Forelimb muscle (tissue), 1 donor: ENCODE measurements at regions not wholly inside any gene's neighbourhood (a gene's known extent, or its start where the extent isn't known, plus 50 kb on each side); places are given as distances from the start of the nearest gene placed in this dataset.

Source experiments
- DNase-seq: peaks from one replicate; pipeline ENCODE4 v3.0.0-alpha.2; 2013; ENCODE audit warnings: low read depth

GRCh38 chr1:87916965-87917364 is 588.3 kb downstream of the LMO4 start:
- no peak for DNase-seq

DNA sequence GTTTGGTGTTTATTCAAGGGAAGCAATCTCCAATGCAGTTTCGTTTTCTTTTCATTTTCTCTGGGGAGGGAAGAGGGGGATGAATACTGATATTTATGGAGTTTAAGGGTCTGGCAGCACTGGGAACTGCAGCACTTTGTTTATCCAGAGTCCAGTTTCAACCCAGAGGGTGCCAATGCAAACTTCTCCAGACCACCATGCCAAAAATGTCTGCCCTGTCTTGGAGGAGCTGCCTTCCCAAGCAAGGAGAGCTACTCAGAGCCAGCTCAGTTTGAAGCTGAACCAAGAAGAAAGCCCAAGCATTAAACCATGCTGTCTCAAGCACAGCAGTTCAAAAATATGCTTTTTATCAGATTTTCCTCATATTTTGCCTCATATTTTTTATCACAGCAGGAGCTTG is 589.7 kb downstream of the LMO4 start:
- no peak for DNase-seq

GRCh38 chr1:87922885-87923284 is 594.2 kb downstream of the LMO4 start:
- DNase-seq, result no peak

- DNase-seq, result no peak
Measured at GRCh38 chr1:87926131-87926830, 597.6 kb downstream of the LMO4 start.

- DNase-seq, result peak; percentile 54
Measured at GRCh38 chr1:87926921-87927320, 598.2 kb downstream of the LMO4 start.

- DNase-seq, result no peak
Measured at GRCh38 chr1:87927391-87928280, 599.0 kb downstream of the LMO4 start.

DNA sequence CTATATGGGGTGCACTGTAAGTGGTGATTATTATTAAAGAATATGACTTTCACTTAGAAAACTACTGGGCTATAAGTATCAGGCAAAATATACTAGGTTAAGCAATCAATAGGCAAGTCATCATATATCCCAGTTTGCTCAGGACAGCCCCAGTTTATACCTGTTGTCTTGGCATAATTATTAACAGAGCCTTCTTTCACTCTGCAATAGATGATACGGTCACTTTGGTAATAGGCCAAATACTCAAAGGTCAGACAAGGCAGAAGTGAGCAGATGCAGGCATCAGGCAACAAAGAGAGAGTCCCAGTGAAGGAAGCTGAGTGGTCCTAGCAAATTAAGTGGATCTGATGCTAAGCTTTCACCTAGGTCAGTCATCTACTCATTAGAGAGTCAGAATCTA is 599.9 kb downstream of the LMO4 start:
- no peak for DNase-seq

- no peak for DNase-seq
Measured at GRCh38 chr1:87929906-87930305, 601.2 kb downstream of the LMO4 start.

DNA sequence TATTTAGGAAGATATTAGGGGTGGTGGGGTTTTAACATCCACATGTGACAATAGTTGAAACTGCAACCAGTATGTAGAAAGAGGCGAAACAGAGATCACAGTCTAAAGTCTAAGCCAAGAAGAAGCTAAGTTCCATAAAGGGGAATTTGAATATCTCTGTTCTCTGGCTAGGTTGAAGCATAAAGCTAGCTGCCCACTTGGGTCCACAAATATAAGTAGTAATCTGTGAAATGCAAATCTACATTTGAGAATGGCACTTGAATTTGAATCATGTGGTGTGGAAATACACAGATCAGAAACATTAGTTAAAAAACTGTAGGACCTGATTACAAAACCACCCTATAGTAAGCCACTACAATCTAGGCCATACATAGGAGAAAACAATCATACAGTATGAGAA is 602.1 kb downstream of the LMO4 start:
- DNase-seq, result no peak

- DNase-seq, result no peak
Measured at GRCh38 chr1:87933171-87933570, 604.5 kb downstream of the LMO4 start.

- DNase-seq, result no peak
Measured at GRCh38 chr1:87935130-87935529, 606.5 kb downstream of the LMO4 start.

GRCh38 chr1:87937831-87938395 is 609.2 kb downstream of the LMO4 start:
- DNase-seq, result no peak

GRCh38 chr1:87938631-87939030 is 610.0 kb downstream of the LMO4 start:
- DNase-seq, result no peak

GRCh38 chr1:87939444-87939843 is 610.8 kb downstream of the LMO4 start:
- no peak for DNase-seq

- DNase-seq, result no peak
Measured at GRCh38 chr1:87940421-87940820, 611.7 kb downstream of the LMO4 start.

- no peak for DNase-seq
Measured at GRCh38 chr1:87941337-87941946, 612.8 kb downstream of the LMO4 start.

- no peak for DNase-seq
Measured at GRCh38 chr1:87942165-87942564, 613.5 kb downstream of the LMO4 start.

DNA sequence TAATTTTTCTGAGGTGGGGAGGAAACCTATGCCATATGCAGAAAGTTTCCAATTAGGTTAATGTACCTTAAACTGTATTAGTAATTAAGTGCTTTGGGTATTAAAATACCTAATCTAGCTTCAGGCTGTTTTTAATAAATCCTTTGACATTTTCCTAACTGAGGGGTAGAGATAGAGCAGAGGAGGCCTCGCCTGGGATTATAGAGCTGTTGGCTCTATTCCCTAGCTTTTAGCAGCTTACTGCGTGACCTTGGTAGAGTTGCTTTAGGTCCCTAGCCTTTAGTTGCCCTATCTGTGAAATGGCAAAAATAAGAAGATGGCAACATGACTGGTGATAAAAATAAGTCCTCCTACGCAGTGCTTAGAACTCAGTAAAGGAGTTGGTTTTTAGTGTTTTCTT is 621.0 kb downstream of the LMO4 start:
- DNase-seq, result no peak

DNA sequence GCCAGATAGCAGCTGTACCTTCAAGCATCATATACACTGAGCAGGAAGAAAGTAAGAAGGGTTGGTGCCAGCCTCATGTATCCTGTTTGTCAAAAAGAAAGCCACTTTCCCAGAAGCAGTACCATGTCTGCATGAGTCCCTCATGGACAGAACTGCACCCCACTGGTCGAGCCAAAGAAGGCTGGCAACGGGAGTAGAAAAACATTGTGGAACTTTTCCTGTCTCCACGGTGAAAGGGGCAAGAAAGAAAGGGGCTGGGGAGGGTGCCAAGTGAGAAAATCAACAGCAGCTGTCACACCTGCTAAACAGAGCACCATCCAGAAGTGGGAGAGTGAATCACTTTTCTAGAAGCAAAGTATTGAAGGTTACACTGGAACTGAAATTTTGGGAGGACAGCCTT is 621.7 kb downstream of the LMO4 start:
- DNase-seq, result no peak

DNA sequence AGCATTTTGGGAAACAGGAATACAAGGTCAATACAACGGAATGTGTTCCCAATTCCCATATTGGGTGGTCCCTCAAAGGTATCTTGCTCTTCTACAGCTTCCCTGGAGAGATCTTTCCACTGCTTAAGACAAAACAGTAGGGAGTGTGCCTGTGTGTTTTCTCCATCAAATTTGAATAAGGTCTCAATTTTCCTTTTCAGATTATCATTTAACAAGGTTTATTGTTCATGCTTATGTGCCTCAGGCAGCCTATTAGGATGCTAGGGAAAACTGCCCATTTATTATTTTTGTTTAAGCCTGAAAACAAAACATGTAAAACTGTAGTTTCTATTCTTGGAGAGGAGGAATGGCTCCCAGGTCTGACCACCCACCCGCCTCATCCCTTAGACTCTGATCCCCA is 622.7 kb downstream of the LMO4 start:
- no peak for DNase-seq

DNA sequence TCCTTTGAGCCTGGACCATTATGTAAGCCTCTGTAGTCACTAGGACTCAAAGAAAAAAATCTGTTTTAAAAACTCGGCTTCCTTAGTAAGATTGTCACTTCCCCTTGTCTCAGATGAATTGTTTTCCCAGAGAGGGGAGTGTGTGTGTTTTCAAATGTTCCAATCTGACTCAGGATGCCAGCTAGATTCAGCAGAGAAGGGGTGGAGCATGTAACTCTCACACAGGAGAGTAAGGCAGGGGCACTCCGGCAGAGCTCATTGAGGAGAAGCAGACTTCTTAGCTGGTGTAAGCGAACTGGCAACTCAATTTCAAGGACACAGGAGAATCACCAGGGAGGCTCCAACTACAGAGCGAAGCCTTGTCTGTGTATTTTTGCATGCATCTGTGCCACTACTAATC is 623.2 kb downstream of the LMO4 start:
- no peak for DNase-seq

DNA sequence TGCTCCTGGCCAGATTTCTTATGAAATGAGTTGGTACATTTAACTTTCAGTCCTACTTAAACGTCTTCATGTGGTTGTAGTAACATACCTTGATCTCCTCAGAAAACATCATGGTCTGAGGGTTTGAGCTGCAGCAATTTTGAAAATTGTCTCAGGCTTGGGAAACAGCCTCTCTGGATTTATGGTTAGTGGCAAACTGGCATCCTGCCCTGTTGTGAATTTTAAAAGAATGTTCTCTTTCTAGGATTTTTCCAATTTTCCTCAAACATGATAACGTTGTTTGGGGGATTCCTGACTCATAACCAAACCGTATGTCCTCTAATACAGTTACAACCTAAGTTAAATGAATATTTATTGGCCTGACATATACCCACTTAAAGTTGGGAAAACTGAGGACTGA is 624.4 kb downstream of the LMO4 start:
- no peak for DNase-seq
